ENCODE measurements at regions not wholly inside any gene's neighbourhood (a gene's known extent, or its start where the extent isn't known, plus 50 kb on each side); places are given as distances from the start of the nearest gene placed in this dataset.

DNA sequence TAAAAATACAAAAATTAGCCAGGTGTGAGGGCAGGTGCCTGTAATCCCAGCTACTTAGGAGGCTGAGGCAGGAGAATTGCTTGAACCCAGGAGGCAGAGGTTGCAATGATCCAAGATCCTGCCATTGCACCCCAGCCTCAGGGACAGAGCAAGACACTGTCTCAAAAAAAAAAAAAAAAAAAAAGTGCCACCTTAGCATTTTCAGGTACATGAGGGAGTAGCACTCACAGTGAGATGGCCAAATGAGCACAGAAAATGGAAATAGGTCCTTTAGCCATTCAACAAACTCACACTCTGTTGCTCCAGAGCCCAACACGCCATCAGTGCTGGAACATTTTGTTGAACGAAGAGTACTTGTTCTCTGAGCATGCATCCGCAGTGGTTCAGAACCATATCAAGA, 75.2 kb upstream of the MYL2 start:
- no peak for DNase-seq

DNA sequence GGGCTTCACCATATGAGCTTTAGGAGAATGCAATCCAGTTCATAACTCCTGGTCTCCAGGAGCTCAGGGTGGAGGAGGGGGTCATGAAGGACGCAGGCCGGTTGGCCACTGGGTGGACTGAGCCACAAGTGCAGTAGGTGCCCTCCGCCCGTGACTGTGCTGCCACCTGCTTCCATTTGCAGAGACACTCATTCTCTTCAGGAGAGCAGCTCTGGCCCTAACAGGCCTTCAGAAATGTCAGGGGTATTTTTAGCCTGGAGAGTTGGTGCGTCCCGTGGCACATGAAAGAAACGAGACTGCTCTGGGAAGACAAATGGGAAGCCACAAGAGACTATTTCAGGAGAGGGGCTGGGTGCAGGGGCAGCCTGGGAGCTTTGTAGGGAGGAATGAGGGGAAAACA, 74.6 kb upstream of the MYL2 start:
- no peak for DNase-seq

DNA sequence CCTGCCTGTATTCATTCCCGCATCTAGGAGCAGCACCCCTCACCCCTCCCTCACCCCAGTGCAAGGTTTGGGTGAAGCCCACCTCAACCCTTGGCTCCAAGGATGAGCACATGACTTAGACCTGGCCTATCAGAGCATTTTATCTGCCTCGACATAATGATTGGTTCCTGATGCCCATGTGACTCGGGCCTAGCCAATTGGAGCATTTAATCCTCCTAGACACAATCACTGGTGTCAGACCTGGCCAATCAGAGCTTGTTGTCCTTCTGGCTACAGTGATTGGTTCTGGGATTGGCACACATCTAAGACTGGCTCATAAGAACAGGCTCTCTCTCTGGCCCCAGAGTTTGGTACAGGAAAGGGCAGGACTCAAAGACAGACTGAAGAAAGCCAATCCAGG, 73.1 kb upstream of the MYL2 start:
- no peak for DNase-seq

DNA sequence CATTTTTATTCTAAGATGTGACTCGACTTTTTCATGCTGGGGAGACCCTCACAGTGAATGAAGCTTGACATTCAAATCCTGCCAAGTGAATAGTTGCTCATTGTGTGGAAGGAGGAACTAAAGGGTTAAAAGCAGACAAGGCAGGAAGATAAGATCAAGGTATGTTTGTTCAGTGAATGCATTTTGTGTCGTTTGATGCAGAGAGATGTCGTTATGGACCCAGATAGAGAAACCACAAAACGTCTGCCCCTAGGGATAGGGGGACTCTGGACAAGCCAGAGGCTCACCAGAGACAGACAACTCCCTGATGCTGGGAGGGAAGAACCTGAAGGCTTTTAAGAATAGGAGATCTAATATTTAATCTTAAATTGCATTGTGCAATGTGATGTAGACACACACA, 72.5 kb upstream of the MYL2 start:
- DNase-seq = no peak

DNA sequence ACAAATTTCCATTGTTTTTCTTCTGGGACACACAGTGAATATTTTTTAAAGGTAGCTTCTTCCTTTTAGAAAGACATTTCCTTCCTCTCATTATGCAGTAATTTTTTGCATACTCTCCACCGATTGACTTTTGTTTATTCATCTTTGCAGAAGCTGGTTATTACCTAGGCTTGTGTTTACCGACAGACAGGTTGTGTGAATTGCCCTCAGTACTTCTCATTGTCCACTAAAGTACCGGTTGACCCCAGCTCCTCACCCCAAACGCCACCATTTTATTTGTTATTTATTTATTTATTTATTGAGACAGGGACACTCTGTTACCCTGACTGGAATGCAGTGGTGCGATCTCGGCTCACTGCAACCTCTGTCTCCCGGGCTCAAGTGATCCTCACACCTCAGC, 63.4 kb upstream of the MYL2 start:
- no peak for DNase-seq

DNA sequence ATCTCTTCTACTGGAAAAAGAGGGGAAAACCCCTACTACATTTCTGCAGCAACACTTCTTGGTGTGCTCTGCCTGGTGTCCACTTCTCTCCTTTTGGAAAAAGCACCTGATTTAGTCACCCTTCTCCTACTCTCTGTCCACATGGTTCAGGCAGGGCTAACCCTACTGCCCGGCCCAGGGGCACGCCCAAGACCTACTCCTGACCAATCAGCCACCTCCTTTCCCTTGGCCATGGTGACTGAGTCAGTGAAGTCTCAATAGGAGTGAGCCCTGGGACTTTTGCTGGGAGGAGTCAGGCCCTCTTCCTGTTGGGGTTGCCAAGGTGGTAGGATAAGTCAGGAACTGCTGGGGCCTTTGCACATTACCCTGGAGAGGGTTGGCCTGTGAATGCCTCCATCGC, 52.5 kb upstream of the MYL2 start:
- no peak for DNase-seq

DNA sequence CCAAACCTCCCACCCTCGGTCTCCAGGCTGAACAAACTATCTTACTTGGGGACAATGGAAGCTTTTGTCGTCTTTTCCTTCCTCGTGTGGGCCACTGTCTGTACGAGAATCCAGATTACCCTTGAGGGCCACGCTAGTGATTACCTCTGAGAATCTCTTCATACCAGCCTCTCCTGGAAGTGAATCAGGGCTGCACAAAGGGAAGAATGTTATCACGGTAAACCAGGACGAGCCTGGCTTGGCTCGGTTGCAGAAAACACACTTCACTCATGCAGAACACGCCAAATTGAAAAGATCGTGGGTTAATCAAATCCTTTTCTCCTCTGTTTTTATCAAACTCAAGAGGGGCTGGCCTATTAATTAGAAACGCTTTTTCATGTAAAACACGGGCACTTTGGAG, 51.6 kb upstream of the MYL2 start:
- no peak for DNase-seq

DNA sequence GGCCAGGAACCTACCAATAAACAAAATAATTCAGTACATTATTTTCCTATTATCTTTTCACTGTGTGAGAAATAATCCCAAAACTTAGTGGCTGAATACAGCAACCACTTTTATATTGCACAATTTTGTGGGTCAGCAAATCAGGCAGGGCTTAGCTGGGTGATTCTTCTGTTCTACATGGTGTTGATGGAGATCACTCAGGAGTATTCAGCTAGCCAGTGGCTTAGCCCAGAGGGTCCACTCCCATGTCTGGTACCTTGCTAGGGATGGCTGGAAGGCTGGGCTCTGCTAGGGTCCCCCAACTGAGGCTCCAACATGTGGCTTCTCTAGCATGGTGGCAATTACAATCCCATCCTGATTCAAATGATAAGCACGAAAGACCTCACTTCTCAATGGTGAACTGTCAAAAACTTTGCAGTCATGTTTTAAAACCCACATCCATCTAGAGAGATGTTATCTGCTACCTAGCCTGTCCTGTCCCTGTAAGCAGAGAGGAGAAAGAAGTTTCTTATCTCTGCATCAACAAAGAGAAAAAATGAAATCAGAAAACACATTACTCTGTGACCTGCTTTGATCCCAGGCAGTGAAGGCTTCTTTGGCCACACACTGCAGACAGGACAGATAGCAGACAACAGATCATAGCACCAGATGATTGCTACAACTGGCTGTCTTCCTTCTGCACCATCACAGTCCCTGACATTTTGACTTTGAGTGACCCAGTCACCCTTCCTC, 51.0 kb upstream of the MYL2 start:
- no peak for DNase-seq

Measured in CD4-positive, alpha-beta T cell treated with Interleukin-12 subunit alpha and Interleukin-12 subunit beta, for 1 hour (primary cell).